VCaP (cell line): ENCODE measurements at regions not wholly inside any gene's neighbourhood (a gene's known extent, or its start where the extent isn't known, plus 50 kb on each side); places are given as distances from the start of the nearest gene placed in this dataset.

ENCODE experiments used
- H3K27ac ChIP-seq: fragments of 450-650 bp; 2 replicates; pipeline ENCODE4 v1.5.1; 2017
- CTCF ChIP-seq: fragments of 450-650 bp; conservative IDR thresholded peaks from 2 replicates; pipeline ENCODE4 v1.5.1; 2017; ENCODE audit warnings: mild to moderate bottlenecking, moderate library complexity

GRCh38 chr5:89428624-89429023 lies 545.6 kb upstream of the MEF2C start:
- TF ChIP-seq CTCF = no peak
- no peak overlapping the region for H3K27ac ChIP-seq

GRCh38 chr5:89425062-89425461 lies 542.1 kb upstream of the MEF2C start:
- TF ChIP-seq CTCF = no peak
- H3K27ac ChIP-seq = no peak overlapping the region

- H3K27ac ChIP-seq = peak overlapping the region; percentile 45
- no peak for TF ChIP-seq CTCF
These were observed 538.1 kb upstream of the MEF2C start for GRCh38 chr5:89421035-89421434.

- TF ChIP-seq CTCF = no peak
- H3K27ac ChIP-seq = no peak overlapping the region
These were observed 535.6 kb upstream of the MEF2C start for GRCh38 chr5:89418407-89419085.

GRCh38 chr5:89417990-89418389 lies 535.0 kb upstream of the MEF2C start:
- no peak for TF ChIP-seq CTCF
- H3K27ac ChIP-seq = no peak overlapping the region

GRCh38 chr5:89417515-89417914 lies 534.5 kb upstream of the MEF2C start:
- no peak overlapping the region for H3K27ac ChIP-seq
- no peak for TF ChIP-seq CTCF

- TF ChIP-seq CTCF = no peak
- no peak overlapping the region for H3K27ac ChIP-seq
These were observed 528.9 kb upstream of the MEF2C start for GRCh38 chr5:89411891-89412290.
